ENCODE measurements at regions not wholly inside any gene's neighbourhood (a gene's known extent, or its start where the extent isn't known, plus 50 kb on each side); places are given as distances from the start of the nearest gene placed in this dataset.

GRCh38 chr3:156770699-156771414, 55.3 kb upstream of the LEKR1 start:
- TF ChIP-seq, protein P1, sequence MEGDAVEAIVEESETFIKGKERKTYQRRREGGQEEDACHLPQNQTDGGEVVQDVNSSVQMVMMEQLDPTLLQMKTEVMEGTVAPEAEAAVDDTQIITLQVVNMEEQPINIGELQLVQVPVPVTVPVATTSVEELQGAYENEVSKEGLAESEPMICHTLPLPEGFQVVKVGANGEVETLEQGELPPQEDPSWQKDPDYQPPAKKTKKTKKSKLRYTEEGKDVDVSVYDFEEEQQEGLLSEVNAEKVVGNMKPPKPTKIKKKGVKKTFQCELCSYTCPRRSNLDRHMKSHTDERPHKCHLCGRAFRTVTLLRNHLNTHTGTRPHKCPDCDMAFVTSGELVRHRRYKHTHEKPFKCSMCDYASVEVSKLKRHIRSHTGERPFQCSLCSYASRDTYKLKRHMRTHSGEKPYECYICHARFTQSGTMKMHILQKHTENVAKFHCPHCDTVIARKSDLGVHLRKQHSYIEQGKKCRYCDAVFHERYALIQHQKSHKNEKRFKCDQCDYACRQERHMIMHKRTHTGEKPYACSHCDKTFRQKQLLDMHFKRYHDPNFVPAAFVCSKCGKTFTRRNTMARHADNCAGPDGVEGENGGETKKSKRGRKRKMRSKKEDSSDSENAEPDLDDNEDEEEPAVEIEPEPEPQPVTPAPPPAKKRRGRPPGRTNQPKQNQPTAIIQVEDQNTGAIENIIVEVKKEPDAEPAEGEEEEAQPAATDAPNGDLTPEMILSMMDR (IDR thresholded peaks at IDR 0.05; ENCODE audit: insufficient read depth, low read depth, low read length), result no peak
- no peaks in the 10 kb centered on the region for H3K27me3 ChIP-seq (ENCODE audit: control insufficient read depth, insufficient read depth, low read length)
- no peak overlapping the region for H3K4me3 ChIP-seq (ENCODE audit: low read depth, low read length)
- ChIA-PET CTCF (no interaction called here), POLR2A (no interaction called here)
- no peaks in the 10 kb centered on the region for H3K36me3 ChIP-seq (ENCODE audit: control insufficient read depth, insufficient read depth, low read length)
- DNase-seq (ENCODE audit: low read depth), result no peak

- CTCF ChIA-PET, result no interaction called here
- no peaks in the 10 kb centered on the region for H3K36me3 ChIP-seq (ENCODE audit: control insufficient read depth, insufficient read depth, low read length)
- POLR2A ChIA-PET, result no interaction called here
- H3K27me3 ChIP-seq (ENCODE audit: control insufficient read depth, insufficient read depth, low read length), result no peaks in the 10 kb centered on the region
- TF ChIP-seq, protein P1 (IDR thresholded peaks at IDR 0.05; ENCODE audit: insufficient read depth, low read depth, low read length), result no peak
- H3K4me3 ChIP-seq (ENCODE audit: low read depth, low read length), result no peak overlapping the region
- no peak for DNase-seq (ENCODE audit: low read depth)
Observed at GRCh38 chr3:156772588-156773206, 53.5 kb upstream of the LEKR1 start.

GRCh38 chr3:156776031-156776430, 50.1 kb upstream of the LEKR1 start:
- CTCF ChIA-PET, result no interaction called here
- H3K36me3 ChIP-seq (ENCODE audit: control insufficient read depth, insufficient read depth, low read length), result no peaks in the 10 kb centered on the region
- TF ChIP-seq, protein P1 (IDR thresholded peaks at IDR 0.05; ENCODE audit: insufficient read depth, low read depth, low read length), result no peak
- no peak overlapping the region for H3K4me3 ChIP-seq (ENCODE audit: low read depth, low read length)
- DNase-seq (ENCODE audit: low read depth), result no peak
- H3K27me3 ChIP-seq (ENCODE audit: control insufficient read depth, insufficient read depth, low read length), result no peaks in the 10 kb centered on the region
- POLR2A ChIA-PET, result interaction anchor here (0.7 kb wide), 1 partner anchor 20 kb away, joined by 5 read pairs; no protein-coding TSS in a partner anchor
